HG02884 (cell line): ENCODE measurements at regions not wholly inside any gene's neighbourhood (a gene's known extent, or its start where the extent isn't known, plus 50 kb on each side); places are given as distances from the start of the nearest gene placed in this dataset.

Experiments used
- ATAC-seq: cut with Tn5 transposase; IDR thresholded peaks from one replicate; pipeline ENCODE4 v1.9.1; 2021; ENCODE audit warnings: mild to moderate bottlenecking, moderate library complexity; ENCODE audit not compliant: unreplicated experiment

- peak; percentile 75 for ATAC-seq
Observed at GRCh38 chr6:8219352-8219943, 117.1 kb upstream of the EEF1E1 start.

GRCh38 chr6:8218861-8219260 is 116.5 kb upstream of the EEF1E1 start:
- ATAC-seq = no peak

- ATAC-seq = no peak
Observed at GRCh38 chr6:8215631-8216030, 113.3 kb upstream of the EEF1E1 start.

- no peak for ATAC-seq
Observed at GRCh38 chr6:8213995-8214394, 111.6 kb upstream of the EEF1E1 start.

GRCh38 chr6:8212720-8213434 is 110.5 kb upstream of the EEF1E1 start:
- ATAC-seq = no peak

GRCh38 chr6:8207869-8208191 is 105.5 kb upstream of the EEF1E1 start:
- no peak for ATAC-seq

GRCh38 chr6:8207191-8207868 is 105.0 kb upstream of the EEF1E1 start:
- no peak for ATAC-seq

- no peak for ATAC-seq
Observed at GRCh38 chr6:8203337-8203736, 101.0 kb upstream of the EEF1E1 start.

GRCh38 chr6:8201679-8202078 is 99.3 kb upstream of the EEF1E1 start:
- ATAC-seq = no peak

- no peak for ATAC-seq
Observed at GRCh38 chr6:8200255-8200654, 97.9 kb upstream of the EEF1E1 start.

GRCh38 chr6:8195714-8196102 is 93.4 kb upstream of the EEF1E1 start:
- ATAC-seq = no peak

GRCh38 chr6:8195040-8195713 is 92.8 kb upstream of the EEF1E1 start:
- ATAC-seq = no peak

GRCh38 chr6:8194490-8194889 is 92.1 kb upstream of the EEF1E1 start:
- ATAC-seq = no peak

GRCh38 chr6:8193541-8193940 is 91.2 kb upstream of the EEF1E1 start:
- no peak for ATAC-seq

- no peak for ATAC-seq
Observed at GRCh38 chr6:8192597-8192996, 90.2 kb upstream of the EEF1E1 start.

- no peak for ATAC-seq
Observed at GRCh38 chr6:8192067-8192466, 89.7 kb upstream of the EEF1E1 start.

- ATAC-seq = no peak
Observed at GRCh38 chr6:8191629-8192028, 89.3 kb upstream of the EEF1E1 start.

- ATAC-seq = no peak
Observed at GRCh38 chr6:8187209-8187608, 84.9 kb upstream of the EEF1E1 start.

- ATAC-seq = no peak
Observed at GRCh38 chr6:8182902-8183665, 80.7 kb upstream of the EEF1E1 start.

GRCh38 chr6:8181951-8182845 is 79.8 kb upstream of the EEF1E1 start:
- ATAC-seq = no peak
